OCI-LY1 (cell line): ENCODE measurements at regions not wholly inside any gene's neighbourhood (a gene's known extent, or its start where the extent isn't known, plus 50 kb on each side); places are given as distances from the start of the nearest gene placed in this dataset.

Experiments used
- EZH2 ChIP-seq: fragments of 200-600 bp; sonication (generic), shearing (Covaris generic); IDR thresholded peaks from 2 replicates; pipeline ENCODE4 v1.8.0; 2017; ENCODE audit warnings: borderline replicate concordance, mixed run types, mild to moderate bottlenecking, antibody characterized with exemption, low read length, moderate library complexity, mixed read lengths
- TF ChIP-seq, protein P1 (sequence below): fragments of 200-600 bp; sonication (generic), shearing (Covaris generic); IDR thresholded peaks from 2 replicates; pipeline ENCODE4 v1.5.1; 2017; ENCODE audit warnings: mild to moderate bottlenecking, antibody characterized with exemption, low read length, moderate library complexity, mixed read lengths

DNA sequence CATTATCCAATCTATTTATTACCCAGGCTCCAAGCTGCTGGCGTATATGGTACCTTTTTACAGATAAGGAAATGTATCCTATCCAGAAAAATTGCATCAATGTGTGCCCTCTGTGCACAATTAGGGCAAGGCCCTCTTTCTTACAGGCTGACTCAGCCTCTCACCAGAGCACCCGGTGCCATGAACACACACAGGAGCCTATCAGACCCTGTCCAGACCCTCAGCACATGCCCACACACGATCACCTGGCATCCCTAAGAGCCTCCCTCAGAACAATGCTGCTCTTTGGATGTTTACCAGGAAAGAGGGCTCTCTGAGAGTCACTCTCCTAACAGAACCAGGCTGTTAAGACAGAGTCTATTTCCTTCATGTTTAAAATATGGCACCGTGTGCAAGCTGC, 460.0 kb upstream of the TBL1XR1 start:
- TF ChIP-seq, protein P1, sequence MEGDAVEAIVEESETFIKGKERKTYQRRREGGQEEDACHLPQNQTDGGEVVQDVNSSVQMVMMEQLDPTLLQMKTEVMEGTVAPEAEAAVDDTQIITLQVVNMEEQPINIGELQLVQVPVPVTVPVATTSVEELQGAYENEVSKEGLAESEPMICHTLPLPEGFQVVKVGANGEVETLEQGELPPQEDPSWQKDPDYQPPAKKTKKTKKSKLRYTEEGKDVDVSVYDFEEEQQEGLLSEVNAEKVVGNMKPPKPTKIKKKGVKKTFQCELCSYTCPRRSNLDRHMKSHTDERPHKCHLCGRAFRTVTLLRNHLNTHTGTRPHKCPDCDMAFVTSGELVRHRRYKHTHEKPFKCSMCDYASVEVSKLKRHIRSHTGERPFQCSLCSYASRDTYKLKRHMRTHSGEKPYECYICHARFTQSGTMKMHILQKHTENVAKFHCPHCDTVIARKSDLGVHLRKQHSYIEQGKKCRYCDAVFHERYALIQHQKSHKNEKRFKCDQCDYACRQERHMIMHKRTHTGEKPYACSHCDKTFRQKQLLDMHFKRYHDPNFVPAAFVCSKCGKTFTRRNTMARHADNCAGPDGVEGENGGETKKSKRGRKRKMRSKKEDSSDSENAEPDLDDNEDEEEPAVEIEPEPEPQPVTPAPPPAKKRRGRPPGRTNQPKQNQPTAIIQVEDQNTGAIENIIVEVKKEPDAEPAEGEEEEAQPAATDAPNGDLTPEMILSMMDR = no peak
- TF ChIP-seq EZH2 = no peak
